Mesenchymal stem cell (in vitro differentiated cells and primary cell): ENCODE measurements at regions not wholly inside any gene's neighbourhood (a gene's known extent, or its start where the extent isn't known, plus 50 kb on each side); places are given as distances from the start of the nearest gene placed in this dataset.

Experiments used
- DNase-seq: peaks from one replicate; pipeline ENCODE4 v3.0.0-alpha.2; 2013
- H2AFZ ChIP-seq: one replicate; pipeline ENCODE4 v1.6.1; 2013; ENCODE audit warnings: low read depth, mild to moderate bottlenecking, control low read depth, inconsistent platforms, low read length, moderate library complexity
- H2AK5ac ChIP-seq: 2 replicates; pipeline ENCODE4 v1.6.1; 2013; ENCODE audit warnings: low read length, moderate library complexity, mild to moderate bottlenecking, inconsistent platforms; ENCODE audit not compliant: severe bottlenecking
- H2BK120ac ChIP-seq: one replicate; pipeline ENCODE4 v1.6.1; 2013; ENCODE audit warnings: low read depth, mild to moderate bottlenecking, inconsistent platforms, low read length, moderate library complexity
- H2BK12ac ChIP-seq, 2 experiments: one replicate each; pipeline ENCODE4 v1.6.1; 2013; ENCODE audit warnings: inconsistent platforms in 2 of 2, low read length in 2 of 2, mild to moderate bottlenecking in 2 of 2, moderate library complexity in 2 of 2, control low read depth in 1 of 2
- H2BK15ac ChIP-seq: one replicate; pipeline ENCODE4 v1.6.1; 2013; ENCODE audit warnings: mild to moderate bottlenecking, low read depth, inconsistent platforms; ENCODE audit not compliant: poor library complexity, severe bottlenecking
- H2BK5ac ChIP-seq: 2 replicates; pipeline ENCODE4 v1.6.1; 2013; ENCODE audit warnings: low read depth, mild to moderate bottlenecking, low read length, control low read depth, inconsistent platforms; ENCODE audit not compliant: poor library complexity, severe bottlenecking
- H3K14ac ChIP-seq, 2 experiments: one replicate each; pipeline ENCODE4 v1.6.1; 2013; ENCODE audit warnings: inconsistent platforms in 2 of 2, low read length in 2 of 2, control low read depth in 1 of 2, mild to moderate bottlenecking in 1 of 2, moderate library complexity in 1 of 2
- H3K18ac ChIP-seq, 2 experiments: one replicate each; pipeline ENCODE4 v1.6.1; 2013; ENCODE audit warnings: inconsistent platforms in 2 of 2, low read length in 2 of 2, control low read depth in 1 of 2, low read depth in 1 of 2, mild to moderate bottlenecking in 1 of 2
- H3K23ac ChIP-seq, 2 experiments: one replicate each; pipeline ENCODE4 v1.6.1; 2013; ENCODE audit warnings: inconsistent platforms in 2 of 2, low read length in 2 of 2, mild to moderate bottlenecking in 2 of 2, moderate library complexity in 2 of 2, control low read depth in 1 of 2
- H3K27ac ChIP-seq: 2 replicates; pipeline ENCODE4 v1.5.1; 2013; ENCODE audit warnings: mild to moderate bottlenecking, moderate library complexity, low read length, control low read depth, inconsistent platforms; ENCODE audit not compliant: poor library complexity, severe bottlenecking
- H3K27me3 ChIP-seq, 2 experiments: 2 replicates each; pipeline versions ENCODE4 v1.6.1 to v1.7.0; 2013; ENCODE audit warnings: low read length in 2 of 2, mild to moderate bottlenecking in 2 of 2, moderate library complexity in 2 of 2, control low read depth in 1 of 2, inconsistent platforms in 1 of 2; ENCODE audit not compliant: control insufficient read depth in 1 of 2, insufficient read depth in 1 of 2
- H3K36me3 ChIP-seq, 2 experiments: 2 replicates each; pipeline versions ENCODE4 v1.6.1 to v1.7.0; 2013; ENCODE audit warnings: low read length in 2 of 2, control low read depth in 1 of 2, inconsistent platforms in 1 of 2, low read depth in 1 of 2, mild to moderate bottlenecking in 1 of 2; ENCODE audit not compliant: insufficient read depth in 2 of 2, control insufficient read depth in 1 of 2
- H3K4ac ChIP-seq, 2 experiments: one replicate each; pipeline ENCODE4 v1.6.1; 2013; ENCODE audit warnings: inconsistent platforms in 2 of 2, low read length in 2 of 2, mild to moderate bottlenecking in 2 of 2, moderate library complexity in 2 of 2, control low read depth in 1 of 2, low read depth in 1 of 2
- H3K4me1 ChIP-seq: 2 replicates; pipeline ENCODE4 v1.6.1; 2013; ENCODE audit warnings: low read depth, low read length, control low read depth; ENCODE audit not compliant: control insufficient read depth, insufficient read depth
- H3K4me2 ChIP-seq: 2 replicates; pipeline ENCODE4 v1.6.1; 2013; ENCODE audit warnings: low read length, mild to moderate bottlenecking, inconsistent platforms; ENCODE audit not compliant: poor library complexity, severe bottlenecking
- H3K4me3 ChIP-seq, 2 experiments: 2 replicates each; pipeline versions ENCODE4 v1.5.1 to v1.7.0; 2013; ENCODE audit warnings: low read length in 2 of 2, mild to moderate bottlenecking in 2 of 2, control low read depth in 1 of 2, low read depth in 1 of 2; ENCODE audit not compliant: insufficient read depth in 1 of 2
- H3K79me1 ChIP-seq: replicated peaks from 2 replicates; pipeline ENCODE4 v1.6.1; 2013; ENCODE audit warnings: mild to moderate bottlenecking, control low read depth, low read length, inconsistent platforms; ENCODE audit not compliant: poor library complexity, severe bottlenecking
- H3K9ac ChIP-seq: 2 replicates; pipeline ENCODE4 v1.7.0; 2013; ENCODE audit warnings: mild to moderate bottlenecking, low read length, moderate library complexity
- H3K9me3 ChIP-seq: 2 replicates; pipeline ENCODE4 v1.7.0; 2013; ENCODE audit warnings: mild to moderate bottlenecking, low read length; ENCODE audit not compliant: control insufficient read depth
- H4K8ac ChIP-seq: one replicate; pipeline ENCODE4 v1.6.1; 2013; ENCODE audit warnings: inconsistent platforms, mild to moderate bottlenecking, low read length, moderate library complexity
- H4K91ac ChIP-seq: one replicate; pipeline ENCODE4 v1.6.1; 2013; ENCODE audit warnings: mild to moderate bottlenecking, low read length, inconsistent platforms
- WGBS: methylation state at CpG from one replicate; pipeline ENCODE4 v1.1.7; 2013; ENCODE audit warnings: mixed read lengths; 5-methylcytosine and 5-hydroxymethylcytosine counted together

DNA sequence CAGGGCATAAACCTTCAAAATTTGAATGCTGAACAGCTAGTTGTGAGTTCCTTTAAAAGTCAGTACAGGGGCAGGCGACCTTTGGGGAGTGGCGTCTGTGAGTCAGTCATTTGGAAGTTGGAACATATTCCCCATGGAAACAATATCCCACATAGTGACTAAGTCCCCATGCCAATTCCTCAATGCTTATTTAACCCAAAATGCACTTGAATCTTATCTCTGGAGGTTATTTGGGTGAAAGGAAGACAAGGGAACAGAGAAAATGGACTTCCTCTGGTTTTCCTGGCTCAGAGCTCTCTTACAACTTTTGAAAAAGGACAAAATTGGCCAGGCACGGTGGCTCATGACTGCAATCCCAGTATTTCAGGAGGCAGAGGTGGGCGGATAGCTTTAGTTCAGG lies 479.2 kb upstream of the NBEA start:
- H2BK120ac ChIP-seq = no peak overlapping the region
- no peak overlapping the region for H4K8ac ChIP-seq
- no peak overlapping the region for H2BK5ac ChIP-seq

DNA sequence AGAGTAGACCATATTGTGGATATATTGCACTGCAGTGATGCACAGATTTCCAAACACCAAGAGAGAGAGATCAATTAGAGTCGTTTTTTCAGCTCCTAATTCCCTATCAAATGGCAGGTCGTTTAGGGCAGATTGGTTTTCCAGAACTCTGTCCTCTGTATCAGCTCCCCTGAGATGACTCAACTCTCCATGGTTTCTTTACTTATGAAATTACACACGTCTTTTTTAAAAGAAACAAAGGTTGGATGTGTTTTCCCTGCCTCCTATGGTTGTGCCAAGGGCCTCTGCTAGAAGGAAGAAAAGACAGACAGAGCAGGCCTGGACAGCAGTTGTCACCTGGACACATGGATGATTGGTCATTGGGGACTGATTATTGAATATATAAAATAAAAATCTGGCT lies 478.1 kb upstream of the NBEA start:
- H2BK15ac ChIP-seq = no peak overlapping the region
- no peak overlapping the region for H2BK120ac ChIP-seq
- no peak overlapping the region for H2AFZ ChIP-seq
- 72% methylated on average over 3 of the region's 3 CpGs for WGBS
- no peak overlapping the region for H2BK5ac ChIP-seq
- no peak overlapping the region for H3K18ac ChIP-seq
- no peak for DNase-seq
- no peak overlapping the region for H3K4me3 ChIP-seq
- no peak overlapping the region for H2BK12ac ChIP-seq
- H3K9me3 ChIP-seq = no peaks in the 10 kb centered on the region
- H3K4me1 ChIP-seq = peaks cover 1% of the 10 kb centered on the region
- no peak overlapping the region for H3K4me2 ChIP-seq
- no peak overlapping the region for H3K9ac ChIP-seq
- H2AK5ac ChIP-seq = no peak overlapping the region
- H3K36me3 ChIP-seq = no peaks in the 10 kb centered on the region
- H3K27ac ChIP-seq = no peak overlapping the region
- H3K23ac ChIP-seq = no peak overlapping the region
- H3K79me1 ChIP-seq = no peaks in the 10 kb centered on the region
- H4K8ac ChIP-seq = no peak overlapping the region
- H4K91ac ChIP-seq = no peak overlapping the region
- H3K4ac ChIP-seq = no peak overlapping the region
- no peaks in the 10 kb centered on the region for H3K27me3 ChIP-seq
- no peak overlapping the region for H3K14ac ChIP-seq

More for the DNA sequence above, 479.2 kb upstream of the NBEA start:
- H3K9me3 ChIP-seq = peaks cover under 1% of the 10 kb centered on the region
- DNase-seq = peak; percentile 60
- H3K4ac ChIP-seq = no peak overlapping the region
- no peak overlapping the region for H3K4me3 ChIP-seq
- no peak overlapping the region for H3K14ac ChIP-seq
- WGBS = 50% methylated on average over 4 of the region's 4 CpGs
- no peaks in the 10 kb centered on the region for H3K79me1 ChIP-seq
- H3K36me3 ChIP-seq = no peaks in the 10 kb centered on the region
- no peak overlapping the region for H3K18ac ChIP-seq
- no peak overlapping the region for H2BK12ac ChIP-seq
- H3K23ac ChIP-seq = no peak overlapping the region
- no peak overlapping the region for H2AFZ ChIP-seq
- no peaks in the 10 kb centered on the region for H3K27me3 ChIP-seq
- H3K4me1 ChIP-seq = peaks cover 1% of the 10 kb centered on the region
- no peak overlapping the region for H3K4me2 ChIP-seq
- H4K91ac ChIP-seq = no peak overlapping the region
- no peak overlapping the region for H2AK5ac ChIP-seq
- no peak overlapping the region for H3K9ac ChIP-seq
- no peak overlapping the region for H2BK15ac ChIP-seq
- no peak overlapping the region for H3K27ac ChIP-seq

DNA sequence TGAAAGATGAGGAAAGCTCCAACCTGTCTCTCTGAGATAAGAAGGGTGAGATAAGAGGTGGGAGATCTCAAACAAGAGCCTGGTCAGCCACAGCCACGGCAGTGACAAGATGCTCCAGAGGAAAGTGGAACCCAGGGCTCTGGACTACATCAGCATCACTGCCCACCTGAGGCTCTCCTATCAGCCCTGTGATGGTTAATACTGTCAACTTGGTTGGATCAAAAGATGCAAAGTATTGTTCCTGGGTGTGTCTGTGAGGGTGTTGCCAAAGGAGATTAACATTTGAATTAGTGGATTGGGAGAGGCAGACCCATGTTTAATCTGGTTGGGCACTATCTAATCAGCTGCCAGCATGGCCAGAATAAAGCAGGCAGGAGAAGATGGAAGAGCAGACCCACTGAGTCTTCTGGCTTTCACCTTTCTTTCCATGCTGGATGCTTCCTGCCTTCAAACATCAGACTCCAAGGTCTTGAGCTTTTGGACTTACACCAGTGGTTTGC lies 476.6 kb upstream of the NBEA start:
- Histone ChIP-seq H2AFZ (no peak overlapping the region), H3K18ac (no peak overlapping the region), H3K9ac (no peak overlapping the region), H3K9me3 (no peaks in the 10 kb centered on the region), H3K4me3 (no peak overlapping the region), H4K91ac (no peak overlapping the region), H2BK120ac (no peak overlapping the region), H3K23ac (no peak overlapping the region), H3K4me2 (no peak overlapping the region), H4K8ac (no peak overlapping the region), H3K27ac (no peak overlapping the region), H3K14ac (no peak overlapping the region), H2AK5ac (no peak overlapping the region), H3K4ac (no peak overlapping the region), H3K36me3 (no peaks in the 10 kb centered on the region), H2BK5ac (no peak overlapping the region), H3K4me1 (no peaks in the 10 kb centered on the region), H2BK15ac (no peak overlapping the region), H3K79me1 (no peaks in the 10 kb centered on the region), H2BK12ac (no peak overlapping the region), H3K27me3 (no peaks in the 10 kb centered on the region)
- 54% methylated on average over 1 of the region's 1 CpG for WGBS
- DNase-seq = no peak

DNA sequence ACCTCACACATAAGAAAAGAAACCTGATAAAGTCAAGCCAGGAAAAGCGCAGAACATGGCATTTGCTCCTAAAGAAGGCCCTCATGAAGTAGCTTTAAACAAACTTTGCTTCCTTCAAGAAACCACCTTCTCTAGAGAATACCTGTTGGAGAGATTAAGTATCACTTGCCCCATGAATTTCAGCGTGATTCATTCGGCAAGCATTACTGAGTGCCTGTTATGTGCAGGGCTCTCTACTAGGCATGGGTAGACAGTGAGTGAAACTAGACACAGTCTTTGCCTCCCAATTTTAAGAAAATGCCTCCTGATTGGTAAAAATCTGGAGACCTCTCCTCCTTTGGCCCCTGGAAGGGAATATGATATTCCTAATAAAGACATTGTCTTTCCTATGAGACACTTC lies 475.8 kb upstream of the NBEA start:
- Histone ChIP-seq H2BK12ac (no peak overlapping the region), H4K8ac (no peak overlapping the region), H3K27ac (no peak overlapping the region), H2AFZ (no peak overlapping the region), H3K4me2 (no peak overlapping the region), H3K9ac (no peak overlapping the region), H3K27me3 (no peaks in the 10 kb centered on the region), H3K18ac (no peak overlapping the region), H3K14ac (no peak overlapping the region), H2BK5ac (no peak overlapping the region), H4K91ac (no peak overlapping the region), H3K4me3 (no peak overlapping the region), H2BK15ac (no peak overlapping the region), H2AK5ac (no peak overlapping the region), H2BK120ac (no peak overlapping the region), H3K4me1 (no peaks in the 10 kb centered on the region), H3K36me3 (no peaks in the 10 kb centered on the region), H3K79me1 (no peaks in the 10 kb centered on the region), H3K23ac (no peak overlapping the region), H3K9me3 (no peaks in the 10 kb centered on the region), H3K4ac (no peak overlapping the region)
- DNase-seq = no peak
- 97% methylated on average over 3 of the region's 3 CpGs for whole genome bisulfite sequencing
